ENCODE measurements at regions not wholly inside any gene's neighbourhood (a gene's known extent, or its start where the extent isn't known, plus 50 kb on each side); places are given as distances from the start of the nearest gene placed in this dataset.

DNA sequence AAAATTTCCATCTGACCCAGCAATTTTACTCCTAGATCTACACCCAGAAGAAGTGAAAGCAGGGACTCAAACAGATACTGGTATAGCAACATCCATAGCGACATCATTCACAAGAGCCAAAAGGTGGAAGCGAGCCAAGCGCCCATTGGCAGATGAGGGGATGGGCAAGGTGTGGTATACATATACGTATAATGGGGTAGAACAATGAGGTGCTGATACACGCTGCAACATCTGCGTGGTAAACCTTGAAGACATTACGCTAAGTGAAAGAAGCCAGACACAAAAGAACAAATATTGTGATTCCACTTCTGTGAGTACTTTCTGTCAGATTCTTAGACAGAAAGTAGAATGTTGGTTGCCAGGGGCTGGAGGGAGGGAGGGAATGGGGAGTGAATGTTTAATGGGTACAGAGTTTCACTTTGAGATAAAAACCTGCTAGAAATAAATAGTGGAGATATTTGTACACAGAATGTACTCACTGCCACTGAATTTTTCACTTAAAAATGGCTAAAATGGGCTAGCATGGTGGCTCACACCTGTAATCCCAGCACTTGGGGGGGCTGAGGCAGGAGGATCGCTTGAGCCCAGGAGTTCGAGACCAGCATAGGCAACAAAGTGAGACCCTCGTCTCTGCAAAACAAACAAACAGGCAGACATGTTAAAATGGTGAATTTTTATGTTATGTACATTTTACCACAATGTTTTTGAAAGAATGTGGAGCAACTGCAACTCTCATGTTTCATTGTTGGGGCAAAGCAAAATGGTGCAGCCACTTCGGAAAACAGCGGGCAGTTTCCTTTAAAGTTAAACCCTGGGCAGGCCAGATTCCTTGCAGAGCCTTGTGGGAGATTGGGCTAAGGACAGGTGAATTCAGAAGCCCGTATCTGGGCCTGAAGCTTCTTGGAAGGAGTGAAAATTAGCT lies 103.4 kb upstream of the MYCN start:
- intact Hi-C loops (cut with micrococcal nuclease) = no loop called here

- intact Hi-C loops (cut with micrococcal nuclease) = no loop called here
Observed at GRCh38 chr2:15838481-15839090, 101.8 kb upstream of the MYCN start.

DNA sequence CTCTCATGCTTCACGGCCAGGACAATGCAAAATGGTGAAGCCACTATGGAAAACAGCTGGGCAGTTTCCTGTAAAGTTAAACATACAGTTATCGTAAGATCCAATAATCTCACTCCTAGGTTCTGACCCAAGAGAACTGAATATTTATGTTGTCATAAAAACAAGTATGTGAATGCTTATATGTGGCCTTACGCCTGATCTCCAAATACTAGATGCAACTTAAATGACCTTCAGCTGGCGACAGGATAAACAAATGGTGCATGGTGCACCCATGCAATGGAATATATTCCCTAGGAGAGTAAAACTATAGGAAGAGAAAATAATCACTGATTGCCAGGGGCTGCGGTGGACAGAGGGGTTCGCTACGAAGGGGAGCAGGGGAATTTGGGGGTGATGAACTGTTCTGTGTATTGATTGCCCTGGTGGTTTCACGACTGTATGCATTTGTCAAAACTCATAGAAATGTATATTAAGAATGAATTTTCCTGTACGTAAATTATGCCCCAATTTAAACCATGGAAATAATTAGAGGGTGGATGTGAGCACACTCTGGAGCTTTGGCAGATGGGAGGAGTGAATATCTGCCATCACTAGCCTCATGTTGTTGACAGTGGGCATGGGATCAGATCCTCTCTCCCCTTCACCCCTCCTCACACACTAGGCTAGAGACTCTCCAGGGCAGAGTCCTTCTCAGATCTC lies 100.8 kb upstream of the MYCN start:
- intact Hi-C loops (cut with micrococcal nuclease) = no loop called here

DNA sequence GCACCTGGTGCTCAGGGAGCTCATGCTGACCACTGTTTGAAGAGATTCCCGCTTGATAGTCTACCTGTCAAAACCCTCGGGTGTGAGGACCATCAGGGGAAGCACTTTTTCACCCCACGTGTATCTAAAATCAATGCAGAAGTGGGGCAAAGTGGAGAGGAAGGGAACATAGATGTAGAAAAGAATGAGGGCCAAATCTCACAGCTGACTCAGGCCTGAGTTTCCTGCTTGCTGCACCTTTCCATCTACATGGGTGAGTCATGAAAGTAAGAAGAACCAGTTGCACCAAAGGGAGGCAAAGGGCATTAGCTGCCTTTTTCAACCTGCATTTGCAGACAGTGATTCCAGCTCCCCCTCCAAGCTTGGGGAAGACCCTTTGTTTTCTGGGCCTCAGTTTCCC lies 100.2 kb upstream of the MYCN start:
- intact Hi-C loops (cut with micrococcal nuclease) = no loop called here

GRCh38 chr2:15840969-15841368 lies 99.4 kb upstream of the MYCN start:
- intact Hi-C loops (cut with micrococcal nuclease) = no loop called here

GRCh38 chr2:15841776-15842560 lies 98.4 kb upstream of the MYCN start:
- intact Hi-C loops (cut with micrococcal nuclease) = no loop called here

- intact Hi-C loops (cut with micrococcal nuclease) = no loop called here
Observed at GRCh38 chr2:15842758-15843666, 97.3 kb upstream of the MYCN start.

DNA sequence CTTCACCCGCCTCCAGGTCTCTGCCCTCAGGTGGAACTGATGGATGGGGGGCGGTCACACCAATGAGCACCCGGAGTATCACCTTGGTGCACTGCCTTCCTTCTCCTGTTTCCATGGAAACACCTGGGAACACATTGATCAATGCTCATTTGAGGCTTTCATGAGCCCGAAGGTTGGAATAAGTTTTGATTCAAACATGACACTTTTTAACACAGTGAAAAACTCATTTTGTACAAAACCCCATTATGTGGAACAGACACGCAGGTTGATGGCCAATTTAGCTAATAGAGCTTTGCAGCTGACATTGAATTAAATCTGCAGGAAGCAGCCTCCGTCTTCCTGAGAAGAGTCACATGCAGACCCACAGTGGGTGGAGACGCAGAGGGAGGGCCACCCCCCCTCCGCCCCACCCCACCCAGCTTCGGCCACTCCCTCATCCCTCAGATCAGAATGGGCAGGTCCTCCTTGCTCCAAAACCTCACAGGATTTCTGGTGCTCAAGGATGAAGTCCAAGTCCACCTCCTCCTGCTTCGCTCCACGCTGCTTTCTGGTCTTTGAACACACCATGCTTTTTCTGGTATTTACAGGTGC lies 96.0 kb upstream of the MYCN start:
- intact Hi-C loops (cut with micrococcal nuclease) = no loop called here

DNA sequence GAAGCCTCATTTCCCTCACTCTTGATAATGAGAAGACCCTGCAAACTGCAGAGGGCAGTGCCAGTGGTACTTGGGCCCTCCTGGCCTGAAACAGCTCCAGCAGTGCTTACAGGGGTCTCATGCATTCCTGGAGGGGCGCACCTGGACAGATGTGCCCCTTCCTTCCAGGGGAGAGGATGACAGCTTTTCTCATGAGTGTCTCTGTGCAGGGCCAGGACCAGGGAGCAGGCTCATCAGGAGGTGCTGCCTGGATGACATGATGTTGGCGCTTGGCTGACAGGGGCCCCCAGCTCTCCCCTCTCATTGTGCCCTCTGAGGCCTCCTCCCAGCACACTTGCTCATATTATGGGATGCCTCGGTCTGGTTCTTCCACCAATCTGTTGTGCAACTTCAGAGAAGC lies 95.1 kb upstream of the MYCN start:
- intact Hi-C loops (cut with micrococcal nuclease) = no loop called here

GRCh38 chr2:15845737-15846405 lies 94.5 kb upstream of the MYCN start:
- intact Hi-C loops (cut with micrococcal nuclease) = no loop called here

- intact Hi-C loops (cut with micrococcal nuclease) = no loop called here
Observed at GRCh38 chr2:15846626-15847025, 93.7 kb upstream of the MYCN start.

- intact Hi-C loops (cut with micrococcal nuclease) = no loop called here
Observed at GRCh38 chr2:15850534-15850933, 89.8 kb upstream of the MYCN start.

DNA sequence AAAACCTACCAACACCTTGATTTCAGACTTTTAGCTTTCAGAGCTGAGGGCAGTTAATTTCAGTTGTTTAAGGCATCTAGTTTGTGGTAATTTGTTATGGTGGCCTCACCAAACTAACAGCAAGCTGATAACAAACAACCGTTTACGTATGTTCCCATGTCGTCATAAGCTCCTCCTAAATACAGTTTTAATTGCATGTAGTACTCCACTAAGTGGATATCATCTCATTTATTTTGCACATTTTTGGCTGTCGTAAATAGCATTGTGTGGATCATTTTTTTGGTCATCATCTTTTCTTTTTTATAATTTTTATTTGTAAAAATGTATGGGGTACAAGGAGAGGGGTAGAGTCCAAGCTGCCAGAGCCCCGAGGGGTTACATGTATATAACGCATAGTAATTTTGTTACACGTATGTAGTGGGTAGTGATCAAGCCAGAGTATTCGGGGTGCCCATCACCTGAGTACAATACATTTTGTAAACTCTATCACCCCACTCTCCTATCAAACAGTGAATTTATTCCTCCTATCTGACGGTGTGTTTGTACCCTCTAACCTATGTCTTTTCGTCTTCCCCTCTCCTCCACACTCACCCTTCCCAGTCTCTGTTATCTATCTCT lies 89.2 kb upstream of the MYCN start:
- intact Hi-C loops (cut with micrococcal nuclease) = no loop called here

- intact Hi-C loops (cut with micrococcal nuclease) = no loop called here
Observed at GRCh38 chr2:15852811-15853210, 87.5 kb upstream of the MYCN start.

- intact Hi-C loops (cut with micrococcal nuclease) = no loop called here
Observed at GRCh38 chr2:15853903-15854302, 86.4 kb upstream of the MYCN start.

DNA sequence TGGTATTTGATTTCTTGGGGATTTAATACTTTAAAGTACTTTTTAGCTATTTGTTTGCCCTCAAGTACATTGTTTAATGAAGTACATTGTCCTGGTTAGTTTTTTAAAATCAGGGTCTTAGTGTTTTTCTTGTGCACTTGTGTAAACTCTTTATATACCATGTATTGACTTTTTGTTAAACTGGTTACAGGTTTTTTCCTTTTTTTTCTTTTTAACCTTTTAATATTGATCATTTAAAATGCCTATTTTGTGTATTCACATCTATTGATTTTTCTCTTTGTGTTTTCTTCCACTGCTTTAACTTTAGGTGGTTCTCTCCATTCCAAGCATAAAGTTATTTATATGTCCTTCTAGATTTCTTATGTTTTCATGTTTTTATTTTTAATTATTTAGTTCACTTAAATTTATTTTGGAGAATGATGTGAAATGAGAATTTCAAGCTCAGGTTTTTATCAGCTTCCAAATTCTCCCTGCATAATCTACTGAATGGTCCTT lies 84.5 kb upstream of the MYCN start:
- intact Hi-C loops (cut with micrococcal nuclease) = no loop called here

DNA sequence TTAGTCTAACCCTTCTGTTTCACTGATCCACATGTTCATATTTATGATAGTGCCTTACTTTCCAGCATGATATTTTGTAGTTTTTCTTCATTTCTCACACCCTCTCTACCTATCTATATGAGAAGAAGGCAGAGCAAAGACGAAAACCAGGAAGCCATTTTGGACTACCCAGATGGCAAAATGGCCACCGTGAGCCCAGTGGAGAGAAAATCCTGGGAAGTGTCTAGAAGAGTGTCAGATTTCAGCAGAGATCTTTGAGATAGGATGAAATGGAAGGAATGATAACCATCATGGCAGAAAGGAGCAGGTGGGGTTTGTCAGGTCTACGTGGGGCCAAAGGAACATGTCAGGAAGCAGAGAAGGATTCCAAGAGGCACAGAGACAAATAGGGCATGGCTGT lies 84.0 kb upstream of the MYCN start:
- intact Hi-C loops (cut with micrococcal nuclease) = no loop called here

- intact Hi-C loops (cut with micrococcal nuclease) = no loop called here
Observed at GRCh38 chr2:15858466-15858865, 81.9 kb upstream of the MYCN start.
